GM18505 (cell line): ENCODE measurements at regions not wholly inside any gene's neighbourhood (a gene's known extent, or its start where the extent isn't known, plus 50 kb on each side); places are given as distances from the start of the nearest gene placed in this dataset.

Source experiments
- ATAC-seq: cut with Tn5 transposase; IDR thresholded peaks from one replicate; pipeline ENCODE4 v1.9.1; 2021; ENCODE audit not compliant: unreplicated experiment
- POLR2A ChIP-seq: IDR thresholded peaks from 4 replicates; pipeline ENCODE4 v1.6.1; 2011; ENCODE audit warnings: borderline replicate concordance; ENCODE audit not compliant: insufficient read depth, insufficient read length; ENCODE audit errors: extremely low read depth

- no peak for TF ChIP-seq POLR2A
- ATAC-seq, result no peak
Measured at GRCh38 chr2:13020469-13020868, 303.7 kb downstream of the TRIB2 start.

- no peak for TF ChIP-seq POLR2A
- no peak for ATAC-seq
Measured at GRCh38 chr2:13021470-13021957, 304.8 kb downstream of the TRIB2 start.

GRCh38 chr2:13030606-13031005 is 313.9 kb downstream of the TRIB2 start:
- no peak for TF ChIP-seq POLR2A
- ATAC-seq, result no peak

GRCh38 chr2:13034861-13035260 is 318.1 kb downstream of the TRIB2 start:
- no peak for TF ChIP-seq POLR2A
- no peak for ATAC-seq

- TF ChIP-seq POLR2A, result no peak
- ATAC-seq, result no peak
Measured at GRCh38 chr2:13035866-13036265, 319.1 kb downstream of the TRIB2 start.

- no peak for ATAC-seq
- no peak for TF ChIP-seq POLR2A
Measured at GRCh38 chr2:13040043-13040442, 323.3 kb downstream of the TRIB2 start.

- ATAC-seq, result no peak
- no peak for TF ChIP-seq POLR2A
Measured at GRCh38 chr2:13046557-13047165, 329.9 kb downstream of the TRIB2 start.

- no peak for ATAC-seq
- no peak for TF ChIP-seq POLR2A
Measured at GRCh38 chr2:13050764-13051163, 334.0 kb downstream of the TRIB2 start.

GRCh38 chr2:13052547-13052946 is 335.8 kb downstream of the TRIB2 start:
- TF ChIP-seq POLR2A, result no peak
- no peak for ATAC-seq

GRCh38 chr2:13056259-13056843 is 339.6 kb downstream of the TRIB2 start:
- no peak for TF ChIP-seq POLR2A
- ATAC-seq, result no peak

- no peak for ATAC-seq
- TF ChIP-seq POLR2A, result no peak
Measured at GRCh38 chr2:13057671-13058070, 340.9 kb downstream of the TRIB2 start.

GRCh38 chr2:13066676-13067075 is 349.9 kb downstream of the TRIB2 start:
- no peak for TF ChIP-seq POLR2A
- ATAC-seq, result no peak

GRCh38 chr2:13067508-13067907 is 350.8 kb downstream of the TRIB2 start:
- ATAC-seq, result no peak

GRCh38 chr2:13089971-13090370 is 373.2 kb downstream of the TRIB2 start:
- TF ChIP-seq POLR2A, result no peak
- ATAC-seq, result no peak

More at GRCh38 chr2:13067508-13067907, 350.8 kb downstream of the TRIB2 start:
- TF ChIP-seq POLR2A, result no peak
